ENCODE measurements at regions not wholly inside any gene's neighbourhood (a gene's known extent, or its start where the extent isn't known, plus 50 kb on each side); places are given as distances from the start of the nearest gene placed in this dataset.

GRCh38 chr12:11564984-11565651 lies 84.4 kb upstream of the ETV6 start:
- no peaks in the 10 kb centered on the region; a peak in 1 of 5 replicates for H3K27me3 ChIP-seq (ENCODE audit: control insufficient read depth in 2 of 2, insufficient read depth in 2 of 2, low read length in 2 of 2)
- TF ChIP-seq ZNF395 (CRISPR knock-in tag; IDR thresholded peaks at IDR 0.05) = no peak
- no peak for TF ChIP-seq MEF2D (tag; conservative IDR thresholded peaks at IDR 0.05; ENCODE audit: low read depth)
- TF ChIP-seq ZNF263 (CRISPR knock-in tag; IDR thresholded peaks at IDR 0.05; ENCODE audit: borderline replicate concordance) = no peak
- TF ChIP-seq RFX7 (CRISPR knock-in tag; IDR thresholded peaks at IDR 0.05) = no peak
- ChIA-PET CTCF (ENCODE audit: low intra/inter-chr PET ratio) (no interaction called here), POLR2A (no interaction called here)
- H3K9me3 ChIP-seq (replicated peaks; ENCODE audit: control insufficient read depth, insufficient read depth, low read depth, low read length) = no peaks in the 10 kb centered on the region
- no peak overlapping the region for H3K27ac ChIP-seq (ENCODE audit: extremely low read depth, low read depth, low read length)
- no peaks in the 10 kb centered on the region for H3K9me1 ChIP-seq (ENCODE audit: control insufficient read depth, insufficient read depth, low read length)
- no peak overlapping the region for H3K4me2 ChIP-seq (ENCODE audit: insufficient read depth, low read length)
- H3K4me3 ChIP-seq = no peak overlapping the region
- FAIRE-seq = no peak
- no peaks in the 10 kb centered on the region for H3K36me3 ChIP-seq (ENCODE audit: control insufficient read depth, insufficient read depth, low read length)
- no peak for DNase-seq (ENCODE audit: extremely low read depth in 1 of 4, low spot score in 3 of 4)
- no peaks in the 10 kb centered on the region for H4K20me1 ChIP-seq (replicated peaks; ENCODE audit: control insufficient read depth, insufficient read depth, low read length)
- H2AFZ ChIP-seq (ENCODE audit: low read depth, low read length) = no peak overlapping the region
- H3K79me2 ChIP-seq (ENCODE audit: control insufficient read depth, insufficient read depth, low read length) = no peaks in the 10 kb centered on the region
- intact Hi-C loops (cut with micrococcal nuclease) = no loop called here
- no TSS peak for BruUV-seq (replicated peaks)
- in situ Hi-C loops (cut with MboI) = loop anchor here (25.0 kb wide), 2 partner anchors 772 to 1147 kb away; partner anchors contain the start of gene CDKN1B
- no peak overlapping the region for H3K9ac ChIP-seq (ENCODE audit: insufficient read depth in 1 of 2, low read depth in 2 of 2, low read length in 2 of 2)
- ATAC-seq = no peak
- no peaks in the 10 kb centered on the region for H3K4me1 ChIP-seq (replicated peaks in 1 of 2; ENCODE audit: control insufficient read depth in 2 of 2, insufficient read depth in 2 of 2, low read length in 2 of 2)
- WGBS (ENCODE audit: insufficient coverage, low coverage, missing lambda C conversion rate) = 2% methylated on average over 7 of the region's 7 CpGs

Measured in K562 (cell line).